HCT116 (cell line): ENCODE measurements at regions not wholly inside any gene's neighbourhood (a gene's known extent, or its start where the extent isn't known, plus 50 kb on each side); places are given as distances from the start of the nearest gene placed in this dataset.
A peak's percentile ranks its signal among the peaks of the same experiment; 100 is the strongest.

Experiments
- ATAC-seq: fragments of 200-7000 bp; cut with Tn5 transposase; 2 replicates; pipeline ENCODE4 v1.9.1; 2020; ENCODE audit warnings: mild to moderate bottlenecking, moderate library complexity
- BruUV-seq: library from RNA; stranded (reverse); fragments of 400-500 nt; replicated peaks from 2 replicates; lab custom pipeline; 2021; lab: Mats Ljungman, UMichigan
- CTCF ChIA-PET: fragments of 300-600 bp; sonication (Branson Sonifier 250); formaldehyde crosslinking; loops from one replicate; lab custom pipeline; 2021; ENCODE audit warnings: antibody characterized with exemption; lab: Charles Lee
- POLR2A ChIA-PET: fragments of 300-600, 350-600 bp; sonication (Branson Sonifier 250); formaldehyde crosslinking; loops from one replicate; lab custom pipeline; 2021; ENCODE audit warnings: antibody characterized with exemption; lab: Charles Lee
- RAD21 ChIA-PET, 2 experiments: fragments of 300-600 bp; sonication (Branson Sonifier 250); formaldehyde crosslinking; loops; one replicate each; lab custom pipeline; 2023; ENCODE audit warnings: low total read pairs in 2 of 2; ENCODE audit not compliant: uncharacterized antibody in 2 of 2, unreplicated experiment in 2 of 2, low non-redundant PET in 1 of 2; lab: Charles Lee
- DNase-seq: peaks from one replicate; pipeline ENCODE4 v3.0.0-alpha.2; 2010; ENCODE audit warnings: low read depth, low spot score
- H2AFZ ChIP-seq: fragments of 200-600 bp; shearing (Covaris generic), sonication (generic); 2 replicates; pipeline ENCODE4 v1.6.1; 2017; ENCODE audit warnings: low read depth, mixed run types, mixed read lengths, antibody characterized with exemption, low read length; ENCODE audit not compliant: poor library complexity, severe bottlenecking
- H3K27ac ChIP-seq: 2 replicates; pipeline ENCODE4 v1.5.1; 2012; ENCODE audit warnings: low read depth, low read length
- H3K27me3 ChIP-seq: fragments of 200-600 bp; sonication (generic); 2 replicates; pipeline ENCODE4 v1.6.1; 2016; ENCODE audit warnings: mixed run types, low read length, mixed read lengths; ENCODE audit not compliant: insufficient read depth
- H3K36me3 ChIP-seq, 2 experiments: fragments of 200-500 bp in 1 of 2; fragments of 200-600 bp in 1 of 2; sonication (Bioruptor generic) in 1 of 2; sonication (generic) in 1 of 2; 2 replicates each; pipeline versions ENCODE4 v1.5.1 to v1.6.1; 2014 to 2016; ENCODE audit warnings: low read length in 2 of 2, inconsistent platforms in 1 of 2, mixed read lengths in 1 of 2, mixed run types in 1 of 2; ENCODE audit not compliant: insufficient read depth in 2 of 2, control insufficient read depth in 1 of 2
- H3K4me1 ChIP-seq, 2 experiments: fragments of 200-600 bp in 1 of 2; sonication (generic) in 1 of 2; 2 replicates each; pipeline versions ENCODE4 v1.5.1 to v1.6.1; 2012 to 2017; ENCODE audit warnings: low read length in 2 of 2, inconsistent platforms in 1 of 2, mild to moderate bottlenecking in 1 of 2, mixed read lengths in 1 of 2, mixed run types in 1 of 2, moderate library complexity in 1 of 2; ENCODE audit not compliant: insufficient read depth in 2 of 2, control insufficient read depth in 1 of 2
- H3K4me2 ChIP-seq: fragments of 200-600 bp; sonication (generic); 2 replicates; pipeline ENCODE4 v1.6.1; 2017; ENCODE audit warnings: mixed run types, low read length, mixed read lengths
- H3K4me3 ChIP-seq, 2 experiments: fragments of 200-600 bp in 1 of 2; sonication (generic) in 1 of 2; replicated peaks in 1 of 2; 2 replicates each; pipeline ENCODE4 v1.5.1; 2011 to 2016; ENCODE audit warnings: low read length in 2 of 2, control low read depth in 1 of 2, low read depth in 1 of 2, mild to moderate bottlenecking in 1 of 2, mixed read lengths in 1 of 2, mixed run types in 1 of 2
- H3K79me2 ChIP-seq: fragments of 200-600 bp; sonication (generic); 2 replicates; pipeline ENCODE4 v1.6.1; 2017; ENCODE audit warnings: mild to moderate bottlenecking, mixed run types, low read length, moderate library complexity, mixed read lengths; ENCODE audit not compliant: insufficient read depth
- H3K9ac ChIP-seq: fragments of 200-600 bp; sonication (generic); 2 replicates; pipeline ENCODE4 v1.6.1; 2016; ENCODE audit warnings: low read length, mixed read lengths
- H3K9me2 ChIP-seq: fragments of 200-600 bp; sonication (generic), shearing (Covaris generic); 2 replicates; pipeline ENCODE4 v1.6.1; 2017; ENCODE audit warnings: mixed run types, mild to moderate bottlenecking, moderate library complexity; ENCODE audit not compliant: insufficient read depth
- H3K9me3 ChIP-seq, 2 experiments: fragments of 200-500 bp in 1 of 2; fragments of 200-600 bp in 1 of 2; sonication (Bioruptor generic) in 1 of 2; sonication (generic) in 1 of 2; 2 replicates each; pipeline ENCODE4 v1.6.1; 2014 to 2017; ENCODE audit warnings: low read length in 2 of 2, mixed read lengths in 2 of 2, inconsistent platforms in 1 of 2, low read depth in 1 of 2, mild to moderate bottlenecking in 1 of 2, mixed run types in 1 of 2, moderate library complexity in 1 of 2; ENCODE audit not compliant: control insufficient read depth in 1 of 2, insufficient read depth in 1 of 2
- H4K20me1 ChIP-seq: fragments of 200-600 bp; sonication (generic), shearing (Covaris generic); 2 replicates; pipeline ENCODE4 v1.6.1; 2017; ENCODE audit warnings: mixed run types, mild to moderate bottlenecking, moderate library complexity; ENCODE audit not compliant: insufficient read depth
- ELF1 ChIP-seq: IDR thresholded peaks from 2 replicates; pipeline ENCODE4 v1.6.1; 2012; ENCODE audit warnings: low read depth, borderline replicate concordance
- EZH2phosphoT487 ChIP-seq: fragments of 200-600 bp; IDR thresholded peaks from 2 replicates; pipeline ENCODE4 v1.6.1; 2018; ENCODE audit warnings: antibody characterized with exemption, borderline replicate concordance
- FOSL1 ChIP-seq: IDR thresholded peaks from 2 replicates; pipeline ENCODE4 v1.6.1; 2012; ENCODE audit warnings: low read depth
- POLR2A ChIP-seq: IDR thresholded peaks from 2 replicates; pipeline ENCODE4 v1.7.0; 2011; ENCODE audit warnings: borderline replicate concordance; ENCODE audit not compliant: insufficient read depth, insufficient read length; ENCODE audit errors: extremely low read depth
- SIN3A ChIP-seq: IDR thresholded peaks from 2 replicates; pipeline ENCODE4 v1.6.1; 2012; ENCODE audit warnings: low read depth
- SP1 ChIP-seq: IDR thresholded peaks from 2 replicates; pipeline ENCODE4 v1.6.1; 2012; ENCODE audit warnings: low read depth
- TCF7L2 ChIP-seq: IDR thresholded peaks from 2 replicates; pipeline ENCODE4 v1.7.0; 2011; ENCODE audit warnings: borderline replicate concordance, inconsistent platforms; ENCODE audit not compliant: insufficient read depth, insufficient read length; ENCODE audit errors: extremely low read depth
- YY1 ChIP-seq: IDR thresholded peaks from 2 replicates; pipeline ENCODE4 v1.6.1; 2011; ENCODE audit warnings: low read length, low read depth, moderate library complexity, mild to moderate bottlenecking; ENCODE audit not compliant: insufficient replicate concordance; ENCODE audit errors: extremely low read depth
- ZFX ChIP-seq: fragments of 450-650 bp; IDR thresholded peaks from 2 replicates; pipeline ENCODE4 v1.6.1; 2017
- intact Hi-C: fragments of 100-400 bp; cut with micrococcal nuclease; formaldehyde crosslinking; loops from 2 replicates; pipeline ENCODE4 v1.10.0; 2022
- TF ChIP-seq, protein P1 (sequence below): IDR thresholded peaks from 2 replicates; pipeline ENCODE4 v1.6.1; 2012
- TF ChIP-seq, protein P2 (sequence below): IDR thresholded peaks from 2 replicates; pipeline ENCODE4 v1.6.1; 2012
- TF ChIP-seq, protein P3 (sequence below), 3 experiments: fragments of 200-600 bp in 1 of 3; sonication (generic) in 1 of 3; IDR thresholded peaks in 2 of 3; conservative IDR thresholded peaks in 1 of 3; 2 replicates each; pipeline ENCODE4 v1.5.1; 2012 to 2017; ENCODE audit warnings: low read depth in 2 of 3, low read length in 2 of 3, antibody characterized with exemption in 1 of 3, borderline replicate concordance in 1 of 3, control low read depth in 1 of 3, mild to moderate bottlenecking in 1 of 3, mixed read lengths in 1 of 3, mixed run types in 1 of 3, moderate library complexity in 1 of 3; ENCODE audit not compliant: insufficient read depth in 1 of 3

DNA sequence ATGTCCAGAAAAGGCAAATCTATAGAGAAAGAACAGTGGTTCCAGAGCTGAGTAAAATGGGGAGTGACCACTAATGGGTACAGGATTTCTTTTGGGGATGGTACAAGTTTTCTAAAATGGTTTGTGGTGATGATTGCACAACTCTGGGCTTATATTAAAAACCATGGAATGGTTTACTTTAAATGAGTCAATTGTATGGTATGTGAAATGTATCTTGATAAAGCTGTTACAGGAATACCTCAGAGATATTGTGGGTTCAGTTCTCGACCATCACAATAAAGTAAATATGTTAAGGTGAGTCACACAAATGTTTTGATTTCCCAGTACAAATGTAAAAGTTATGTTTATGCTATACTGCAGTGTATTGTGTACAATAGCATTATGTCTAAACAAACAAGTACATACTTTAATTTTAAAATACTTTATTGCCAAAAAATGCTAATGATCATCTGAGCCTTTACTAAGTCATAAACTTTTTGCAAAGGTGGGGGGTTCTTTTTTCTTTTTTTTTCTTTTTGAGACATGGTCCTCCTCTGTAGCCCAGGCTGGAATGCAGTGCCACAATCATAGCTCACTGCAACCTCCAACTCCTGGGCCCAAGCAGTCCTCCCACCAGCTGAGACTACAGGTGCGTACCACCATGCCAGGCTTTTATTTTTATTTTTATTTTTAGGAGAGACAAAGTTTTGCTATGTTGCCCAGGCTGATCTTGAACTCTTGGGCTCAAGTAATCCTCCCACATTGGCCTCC, 65.9 kb downstream of the SHOC1 start (continued):
- TF ChIP-seq FOSL1 (peak; percentile 92), POLR2A (no peak), SP1 (peak; percentile 86), TCF7L2 (no peak), ZFX (no peak), YY1 (no peak)
- TF ChIP-seq, protein P1, sequence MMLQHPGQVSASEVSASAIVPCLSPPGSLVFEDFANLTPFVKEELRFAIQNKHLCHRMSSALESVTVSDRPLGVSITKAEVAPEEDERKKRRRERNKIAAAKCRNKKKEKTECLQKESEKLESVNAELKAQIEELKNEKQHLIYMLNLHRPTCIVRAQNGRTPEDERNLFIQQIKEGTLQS: 0 out of 2 replicates have a peak, but pooled peaks have one; percentile 39
- TF ChIP-seq, protein P2, sequence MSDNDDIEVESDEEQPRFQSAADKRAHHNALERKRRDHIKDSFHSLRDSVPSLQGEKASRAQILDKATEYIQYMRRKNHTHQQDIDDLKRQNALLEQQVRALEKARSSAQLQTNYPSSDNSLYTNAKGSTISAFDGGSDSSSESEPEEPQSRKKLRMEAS: peak; percentile 20; the same call in 1 of the 2 replicates
- TF ChIP-seq, all 23 proteins: peak for 10

DNA sequence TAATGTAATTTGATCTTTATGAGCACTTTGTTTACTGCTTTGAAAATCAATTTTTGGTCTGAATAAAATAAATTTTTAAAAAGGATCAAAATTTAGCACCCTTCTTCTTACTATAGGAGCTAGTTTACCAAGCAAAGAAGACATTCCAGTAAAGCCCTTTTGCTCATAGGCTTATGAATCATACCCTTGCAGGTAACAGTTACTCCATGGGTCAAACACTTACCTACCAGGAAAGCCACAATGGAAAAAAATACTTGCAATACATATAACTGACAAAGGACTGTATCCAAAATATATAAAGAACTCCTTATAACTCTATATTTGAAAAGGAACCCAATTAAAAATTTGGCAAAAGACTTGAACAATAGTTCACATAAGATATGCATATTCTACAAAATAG, 66.6 kb downstream of the SHOC1 start:
- peak overlapping the region; percentile 65 for H2AFZ ChIP-seq
- H3K27me3 ChIP-seq: no peaks in the 10 kb centered on the region
- H3K4me1 ChIP-seq: peaks cover 42 to 54% of the 10 kb centered on the region in 2 experiments
- peak overlapping the region; percentile 75; the same call in 1 of the 2 replicates for H3K27ac ChIP-seq
- H3K9me2 ChIP-seq: no peaks in the 10 kb centered on the region
- H4K20me1 ChIP-seq: no peaks in the 10 kb centered on the region
- no TSS peak for BruUV-seq
- H3K79me2 ChIP-seq: no peaks in the 10 kb centered on the region
- intact Hi-C loops: loop anchor here (2.0 kb wide), 1 partner anchor 15 kb away; no protein-coding TSS in a partner anchor
- RAD21 ChIA-PET: no interaction called here
- no peak overlapping the region for H3K9ac ChIP-seq
- peaks cover 0 to 6% of the 10 kb centered on the region in 2 experiments; a peak in 2 of 4 replicates for H3K9me3 ChIP-seq
- peak overlapping the region; percentile 61 for H3K4me2 ChIP-seq
- TF ChIP-seq EZH2phosphoT487: no peak
- TF ChIP-seq, protein P3, sequence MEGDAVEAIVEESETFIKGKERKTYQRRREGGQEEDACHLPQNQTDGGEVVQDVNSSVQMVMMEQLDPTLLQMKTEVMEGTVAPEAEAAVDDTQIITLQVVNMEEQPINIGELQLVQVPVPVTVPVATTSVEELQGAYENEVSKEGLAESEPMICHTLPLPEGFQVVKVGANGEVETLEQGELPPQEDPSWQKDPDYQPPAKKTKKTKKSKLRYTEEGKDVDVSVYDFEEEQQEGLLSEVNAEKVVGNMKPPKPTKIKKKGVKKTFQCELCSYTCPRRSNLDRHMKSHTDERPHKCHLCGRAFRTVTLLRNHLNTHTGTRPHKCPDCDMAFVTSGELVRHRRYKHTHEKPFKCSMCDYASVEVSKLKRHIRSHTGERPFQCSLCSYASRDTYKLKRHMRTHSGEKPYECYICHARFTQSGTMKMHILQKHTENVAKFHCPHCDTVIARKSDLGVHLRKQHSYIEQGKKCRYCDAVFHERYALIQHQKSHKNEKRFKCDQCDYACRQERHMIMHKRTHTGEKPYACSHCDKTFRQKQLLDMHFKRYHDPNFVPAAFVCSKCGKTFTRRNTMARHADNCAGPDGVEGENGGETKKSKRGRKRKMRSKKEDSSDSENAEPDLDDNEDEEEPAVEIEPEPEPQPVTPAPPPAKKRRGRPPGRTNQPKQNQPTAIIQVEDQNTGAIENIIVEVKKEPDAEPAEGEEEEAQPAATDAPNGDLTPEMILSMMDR (IDR thresholded peaks at IDR 0.05 in 2 of 3, conservative IDR thresholded peaks at IDR 0.05 in 1 of 3; ENCODE audit: borderline replicate concordance in 1 of 3, insufficient read depth in 1 of 3, low read depth in 2 of 3, low read length in 2 of 3): no peak
- TF ChIP-seq FOSL1: peak; percentile 35
- TF ChIP-seq POLR2A: no peak
- TF ChIP-seq SIN3A: no peak
- no peak for TF ChIP-seq ELF1
- ATAC-seq (peak; percentile 70), DNase-seq (peak; percentile 50)
- CTCF ChIA-PET: no interaction called here
- peak overlapping the region in 1 of 2 experiments; percentile 19; a peak in 2 of 4 replicates for H3K4me3 ChIP-seq
- peaks cover 0 to 5% of the 10 kb centered on the region in 2 experiments; a peak in 1 of 4 replicates for H3K36me3 ChIP-seq
- POLR2A ChIA-PET: interaction anchor here (0.7 kb wide), 1 partner anchor 16 kb away, joined by 3 read pairs; no protein-coding TSS in a partner anchor
